Adrenal gland (tissue), 5 donors: ENCODE measurements at regions not wholly inside any gene's neighbourhood (a gene's known extent, or its start where the extent isn't known, plus 50 kb on each side); places are given as distances from the start of the nearest gene placed in this dataset.

Experiments used
- CTCF ChIP-seq, 6 experiments: fragments of 450-650 bp in 4 of 6; fragments of 200-600 bp in 2 of 6; sonication (generic) in 1 of 6; IDR thresholded peaks; 1 replicate in 5 of 6; 2 replicates in 1 of 6; pipeline versions ENCODE4 v1.5.1 to v1.8.0; 2016 to 2021; ENCODE audit warnings: antibody characterized with exemption in 6 of 6, mild to moderate bottlenecking in 2 of 6, moderate library complexity in 1 of 6
- POLR2A ChIP-seq, 2 donors: fragments of 450-650 bp; IDR thresholded peaks; one replicate each; pipeline ENCODE4 v1.6.1; 2017; ENCODE audit warnings: antibody characterized with exemption in 2 of 2, mild to moderate bottlenecking in 2 of 2, moderate library complexity in 1 of 2
- donor health status: DM: no; HTN: no; CAD: no.

GRCh38 chr10:44264244-44264643 is 120.7 kb downstream of the CXCL12 start:
- TF ChIP-seq CTCF (IDR thresholded peaks at IDR 0.05), result no peak
- no peak for TF ChIP-seq POLR2A (IDR thresholded peaks at IDR 0.05)
